MCF 10A (cell line): ENCODE measurements at regions not wholly inside any gene's neighbourhood (a gene's known extent, or its start where the extent isn't known, plus 50 kb on each side); places are given as distances from the start of the nearest gene placed in this dataset.
"Not testable (repeated sequence)": the region's sequence is repeated elsewhere in the genome, so short reads cannot be mapped to it uniquely, and the experiment has no call there.

Source experiments
- BruUV-seq: library from RNA; stranded (reverse); fragments of 400-500 nt; replicated peaks from 2 replicates; lab custom pipeline; 2021; lab: Mats Ljungman, UMichigan
- CTCF ChIA-PET: fragments of 300-600 bp; sonication (Branson Sonifier 250); formaldehyde crosslinking; extraction: SDS; loops from one replicate; lab custom pipeline; 2021; ENCODE audit warnings: antibody characterized with exemption, inconsistent platforms; lab: Yijun Ruan, JAX
- POLR2A ChIA-PET: fragments of 300-600, 350-650 bp; sonication (Branson Sonifier 250); formaldehyde crosslinking; extraction: SDS; loops from one replicate; lab custom pipeline; 2020; ENCODE audit warnings: antibody characterized with exemption, inconsistent platforms; lab: Yijun Ruan, JAX
- DNase-seq: peaks from one replicate; pipeline ENCODE4 v3.0.0-alpha.2; 2018; ENCODE audit not compliant: unreplicated experiment
- H3K27ac Mint-ChIP-seq: one replicate; pipeline ENCODE4 v1.8.0; 2022; ENCODE audit warnings: mild to moderate bottlenecking, low read depth, mixed read lengths; ENCODE audit not compliant: unreplicated experiment
- H3K27me3 Mint-ChIP-seq: one replicate; pipeline ENCODE4 v1.8.0; 2022; ENCODE audit warnings: mixed read lengths; ENCODE audit not compliant: insufficient read depth, unreplicated experiment
- H3K36me3 Mint-ChIP-seq: one replicate; pipeline ENCODE4 v1.8.0; 2022; ENCODE audit warnings: mild to moderate bottlenecking, moderate library complexity, mixed read lengths; ENCODE audit not compliant: insufficient read depth, unreplicated experiment
- H3K4me1 Mint-ChIP-seq: one replicate; pipeline ENCODE4 v1.8.0; 2022; ENCODE audit warnings: mixed read lengths; ENCODE audit not compliant: insufficient read depth, unreplicated experiment
- H3K4me3 Mint-ChIP-seq: one replicate; pipeline ENCODE4 v1.8.0; 2022; ENCODE audit warnings: mild to moderate bottlenecking, moderate library complexity, mixed read lengths; ENCODE audit not compliant: unreplicated experiment
- H3K9me3 Mint-ChIP-seq: one replicate; pipeline ENCODE4 v1.8.0; 2022; ENCODE audit warnings: mixed read lengths; ENCODE audit not compliant: unreplicated experiment
- CTCF ChIP-seq: fragments of 200-600 bp; IDR thresholded peaks from one replicate; pipeline ENCODE4 v1.8.0; 2022; ENCODE audit warnings: antibody characterized with exemption, mild to moderate bottlenecking; ENCODE audit not compliant: unreplicated experiment
- intact Hi-C: fragments of 100-400 bp; cut with micrococcal nuclease; formaldehyde crosslinking; loops from 2 replicates; pipeline ENCODE4 v1.14.1; 2022

- Mint-ChIP-seq H3K4me3 (no peak overlapping the region), H3K36me3 (no peaks in the 10 kb centered on the region), H3K4me1 (no peaks in the 10 kb centered on the region), H3K27me3 (no peaks in the 10 kb centered on the region), H3K9me3 (no peaks in the 10 kb centered on the region), H3K27ac (no peak overlapping the region)
- BruUV-seq = no TSS peak
- POLR2A ChIA-PET = no interaction called here
- intact Hi-C loops = no loop called here
- DNase-seq = no peak
- CTCF ChIA-PET = no interaction called here
- no peak for TF ChIP-seq CTCF
Observed at GRCh38 chr5:101455851-101456250, 552.8 kb upstream of the ST8SIA4 start.

- Mint-ChIP-seq H3K36me3 (no peaks in the 10 kb centered on the region), H3K9me3 (no peaks in the 10 kb centered on the region), H3K4me1 (no peaks in the 10 kb centered on the region), H3K4me3 (no peak overlapping the region), H3K27me3 (no peaks in the 10 kb centered on the region), H3K27ac (no peak overlapping the region)
- DNase-seq = no peak
- no peak for TF ChIP-seq CTCF
- POLR2A ChIA-PET = no interaction called here
- no TSS peak for BruUV-seq
- CTCF ChIA-PET = no interaction called here
- intact Hi-C loops = no loop called here
Observed at GRCh38 chr5:101455048-101455447, 552.0 kb upstream of the ST8SIA4 start.

- H3K27ac Mint-ChIP-seq, H3K9me3 Mint-ChIP-seq, H3K4me3 Mint-ChIP-seq, BruUV-seq, POLR2A ChIA-PET, H3K4me1 Mint-ChIP-seq, DNase-seq, intact Hi-C loops, H3K36me3 Mint-ChIP-seq, H3K27me3 Mint-ChIP-seq: not testable (repeated sequence)
- CTCF ChIA-PET = interaction anchor here (0.7 kb wide), 1 partner anchor 29 kb away, joined by 3 read pairs; no protein-coding TSS in a partner anchor
Observed at GRCh38 chr5:101442281-101442680, 539.2 kb upstream of the ST8SIA4 start.

- no peak for DNase-seq
- no TSS peak for BruUV-seq
- Mint-ChIP-seq H3K4me1 (no peaks in the 10 kb centered on the region), H3K27me3 (no peaks in the 10 kb centered on the region), H3K4me3 (no peak overlapping the region), H3K36me3 (no peaks in the 10 kb centered on the region), H3K9me3 (no peaks in the 10 kb centered on the region), H3K27ac (no peak overlapping the region)
- POLR2A ChIA-PET = no interaction called here
- CTCF ChIA-PET = no interaction called here
- intact Hi-C loops = no loop called here
- TF ChIP-seq CTCF = no peak
Observed at GRCh38 chr5:101440173-101440572, 537.1 kb upstream of the ST8SIA4 start.

- no peak for DNase-seq
- intact Hi-C loops = no loop called here
- no peak for TF ChIP-seq CTCF
- Mint-ChIP-seq H3K36me3 (no peaks in the 10 kb centered on the region), H3K27ac (no peak overlapping the region), H3K4me1 (no peaks in the 10 kb centered on the region), H3K9me3 (no peaks in the 10 kb centered on the region), H3K4me3 (no peak overlapping the region), H3K27me3 (no peaks in the 10 kb centered on the region)
- CTCF ChIA-PET = no interaction called here
- POLR2A ChIA-PET = no interaction called here
- BruUV-seq = no TSS peak
Observed at GRCh38 chr5:101437351-101437750, 534.3 kb upstream of the ST8SIA4 start.
